Calu3 (cell line): ENCODE measurements at regions not wholly inside any gene's neighbourhood (a gene's known extent, or its start where the extent isn't known, plus 50 kb on each side); places are given as distances from the start of the nearest gene placed in this dataset.

Experiments
- BruUV-seq: library from RNA; stranded (reverse); fragments of 400-500 nt; replicated peaks from 2 replicates; lab custom pipeline; 2021; lab: Mats Ljungman, UMichigan
- CTCF ChIA-PET: fragments of 300-600 bp; sonication (Branson Sonifier 250); formaldehyde crosslinking; loops from one replicate; lab custom pipeline; 2022; ENCODE audit warnings: antibody characterized with exemption; lab: Charles Lee
- DNase-seq: peaks from one replicate; pipeline ENCODE4 v3.0.0; 2022
- H3K27ac Mint-ChIP-seq: one replicate; pipeline ENCODE4 v1.8.0; 2022; ENCODE audit warnings: mixed read lengths; ENCODE audit not compliant: unreplicated experiment
- H3K27me3 Mint-ChIP-seq: one replicate; pipeline ENCODE4 v1.8.0; 2022; ENCODE audit warnings: mixed read lengths; ENCODE audit not compliant: unreplicated experiment
- H3K36me3 Mint-ChIP-seq: one replicate; pipeline ENCODE4 v1.8.0; 2022; ENCODE audit warnings: mild to moderate bottlenecking, moderate library complexity, mixed read lengths; ENCODE audit not compliant: insufficient read depth, unreplicated experiment
- H3K4me1 Mint-ChIP-seq: one replicate; pipeline ENCODE4 v1.8.0; 2022; ENCODE audit warnings: mild to moderate bottlenecking, low read depth, mixed read lengths; ENCODE audit not compliant: unreplicated experiment
- H3K4me3 Mint-ChIP-seq: one replicate; pipeline ENCODE4 v1.8.0; 2022; ENCODE audit warnings: mild to moderate bottlenecking, low read depth, moderate library complexity, mixed read lengths; ENCODE audit not compliant: unreplicated experiment
- H3K9me3 Mint-ChIP-seq: one replicate; pipeline ENCODE4 v1.8.0; 2022; ENCODE audit warnings: low read depth, mixed read lengths; ENCODE audit not compliant: unreplicated experiment
- CTCF ChIP-seq: fragments of 200-600 bp; IDR thresholded peaks from one replicate; pipeline ENCODE4 v1.8.0; 2022; ENCODE audit warnings: antibody characterized with exemption; ENCODE audit not compliant: unreplicated experiment
- intact Hi-C: fragments of 100-400 bp; cut with micrococcal nuclease; formaldehyde crosslinking; loops from one replicate; pipeline ENCODE4 v1.10.0; 2022; ENCODE audit not compliant: unreplicated experiment

- Mint-ChIP-seq H3K9me3 (peaks cover 3% of the 10 kb centered on the region), H3K27ac (no peak overlapping the region), H3K4me3 (no peak overlapping the region), H3K27me3 (peaks cover 19% of the 10 kb centered on the region), H3K4me1 (no peaks in the 10 kb centered on the region), H3K36me3 (no peaks in the 10 kb centered on the region)
- intact Hi-C loops: no loop called here
- no peak for DNase-seq
- no peak for TF ChIP-seq CTCF
- no TSS peak for BruUV-seq
- CTCF ChIA-PET: no interaction called here
These were observed 156.8 kb upstream of the RADX start for GRCh38 chrX:106454991-106455390.

GRCh38 chrX:106457802-106458201, 154.0 kb upstream of the RADX start:
- peaks cover 3% of the 10 kb centered on the region for H3K9me3 Mint-ChIP-seq
- intact Hi-C loops: no loop called here
- no peaks in the 10 kb centered on the region for H3K36me3 Mint-ChIP-seq
- peaks cover 16% of the 10 kb centered on the region for H3K27me3 Mint-ChIP-seq
- no peak overlapping the region for H3K4me3 Mint-ChIP-seq
- DNase-seq: no peak
- CTCF ChIA-PET: interaction anchor here (0.5 to 0.6 kb wide), 2 partner anchors 26 to 33 kb away, joined by 3 read pairs; no protein-coding TSS in a partner anchor
- BruUV-seq: no TSS peak
- no peaks in the 10 kb centered on the region for H3K4me1 Mint-ChIP-seq
- no peak overlapping the region for H3K27ac Mint-ChIP-seq
- no peak for TF ChIP-seq CTCF

GRCh38 chrX:106467422-106467821, 144.4 kb upstream of the RADX start:
- Mint-ChIP-seq H3K36me3 (no peaks in the 10 kb centered on the region), H3K27ac (no peak overlapping the region), H3K27me3 (peaks cover 43% of the 10 kb centered on the region), H3K4me1 (no peaks in the 10 kb centered on the region), H3K4me3 (no peak overlapping the region), H3K9me3 (no peaks in the 10 kb centered on the region)
- CTCF ChIA-PET: interaction anchor here (1.2 kb wide), 1 partner anchor 152 kb away, joined by 3 read pairs; no protein-coding TSS in a partner anchor
- no TSS peak for BruUV-seq
- DNase-seq: no peak
- TF ChIP-seq CTCF: no peak
- intact Hi-C loops: no loop called here

GRCh38 chrX:106467943-106468342, 143.8 kb upstream of the RADX start:
- no TSS peak for BruUV-seq
- H3K9me3 Mint-ChIP-seq: no peaks in the 10 kb centered on the region
- intact Hi-C loops: no loop called here
- CTCF ChIA-PET: no interaction called here
- no peaks in the 10 kb centered on the region for H3K36me3 Mint-ChIP-seq
- TF ChIP-seq CTCF: no peak
- peaks cover 43% of the 10 kb centered on the region for H3K27me3 Mint-ChIP-seq
- H3K27ac Mint-ChIP-seq: no peak overlapping the region
- H3K4me3 Mint-ChIP-seq: no peak overlapping the region
- DNase-seq: no peak
- no peaks in the 10 kb centered on the region for H3K4me1 Mint-ChIP-seq
